ENCODE measurements at regions not wholly inside any gene's neighbourhood (a gene's known extent, or its start where the extent isn't known, plus 50 kb on each side); places are given as distances from the start of the nearest gene placed in this dataset.
"Not testable (repeated sequence)": the region's sequence is repeated elsewhere in the genome, so short reads cannot be mapped to it uniquely, and the experiment has no call there.

DNA sequence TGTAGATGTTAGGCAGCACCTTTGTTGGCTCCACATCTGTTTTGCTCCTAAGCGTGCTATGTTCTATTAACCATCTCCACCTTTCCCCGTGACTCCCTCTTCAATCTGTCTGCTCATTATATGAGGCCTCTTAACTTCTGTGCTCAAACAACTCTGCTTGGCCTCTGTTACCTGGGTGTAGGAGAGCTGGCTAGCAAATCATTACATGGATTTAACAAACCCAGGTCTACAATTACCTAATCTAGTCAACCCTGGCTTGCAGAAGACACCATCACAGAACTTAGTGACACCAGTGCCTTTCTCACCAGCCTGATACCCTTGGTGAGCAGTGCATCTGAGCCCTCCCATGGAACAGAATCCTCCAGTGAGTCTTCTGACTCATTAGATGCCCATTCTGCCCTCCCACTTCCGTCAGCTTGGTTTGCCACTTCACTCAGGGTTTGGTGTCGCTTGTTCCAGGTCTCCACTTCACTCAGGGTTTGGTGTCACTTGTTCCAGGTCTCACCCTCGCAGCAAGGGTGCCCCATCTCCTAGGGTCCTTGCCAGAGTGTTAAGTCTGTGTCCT lies 92.0 kb upstream of the KIF26B start:
- no peak for DNase-seq (ENCODE audit: low read depth in 2 of 2, low spot score in 1 of 2)

DNA sequence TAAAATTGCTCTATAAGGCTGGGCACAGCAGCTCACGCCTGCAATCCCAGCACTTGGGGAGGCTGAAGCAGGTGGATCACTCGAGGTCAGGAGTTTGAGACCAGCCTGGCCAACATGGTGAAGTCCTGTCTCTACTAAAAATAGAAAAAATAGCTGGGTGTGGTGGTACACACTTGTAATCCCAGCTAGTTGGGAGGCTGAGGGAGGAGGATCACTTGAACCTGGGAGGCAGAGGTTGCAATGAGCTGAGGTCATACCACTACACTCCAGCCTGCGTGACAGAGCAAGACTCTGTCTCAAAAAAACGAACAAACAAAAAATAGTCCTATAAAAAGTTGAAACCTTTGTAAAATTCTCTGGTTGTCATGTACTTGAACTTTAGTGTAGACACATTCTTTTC lies 93.0 kb upstream of the KIF26B start:
- DNase-seq (ENCODE audit: low read depth in 2 of 2, low spot score in 1 of 2): not testable (repeated sequence)

DNA sequence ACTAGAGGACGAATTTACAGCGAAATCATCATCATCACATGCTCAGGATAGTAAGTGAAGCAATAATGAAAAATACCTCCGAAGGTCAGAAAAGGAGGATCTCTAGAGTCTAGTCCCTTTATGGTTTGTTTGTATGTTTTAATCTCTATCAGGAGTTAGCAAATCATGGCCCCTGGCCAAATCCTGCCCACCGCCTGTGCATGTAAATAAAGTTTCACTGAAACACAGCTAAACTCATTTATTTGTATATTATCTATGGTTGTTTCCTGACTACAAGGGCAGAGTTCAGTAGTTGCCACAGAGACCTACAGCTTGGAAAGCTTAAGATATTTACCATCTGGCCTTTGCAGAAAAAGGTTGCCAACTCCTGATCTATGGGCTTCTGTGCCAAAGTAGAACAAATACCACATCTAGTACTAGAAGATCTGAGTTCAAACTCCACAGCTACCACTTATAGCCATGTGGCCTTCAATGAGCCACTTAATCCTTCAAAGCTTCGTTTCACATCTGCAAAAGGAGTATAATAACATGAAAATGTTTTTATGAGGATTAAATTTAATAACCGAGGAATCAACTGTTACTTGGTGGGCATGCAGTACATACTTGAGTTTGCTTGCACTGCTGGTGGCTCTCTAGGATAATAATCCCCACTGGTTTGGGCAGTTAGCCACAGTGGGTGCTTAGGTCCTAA lies 94.0 kb upstream of the KIF26B start:
- no peak for DNase-seq (ENCODE audit: low read depth in 2 of 2, low spot score in 1 of 2)

DNA sequence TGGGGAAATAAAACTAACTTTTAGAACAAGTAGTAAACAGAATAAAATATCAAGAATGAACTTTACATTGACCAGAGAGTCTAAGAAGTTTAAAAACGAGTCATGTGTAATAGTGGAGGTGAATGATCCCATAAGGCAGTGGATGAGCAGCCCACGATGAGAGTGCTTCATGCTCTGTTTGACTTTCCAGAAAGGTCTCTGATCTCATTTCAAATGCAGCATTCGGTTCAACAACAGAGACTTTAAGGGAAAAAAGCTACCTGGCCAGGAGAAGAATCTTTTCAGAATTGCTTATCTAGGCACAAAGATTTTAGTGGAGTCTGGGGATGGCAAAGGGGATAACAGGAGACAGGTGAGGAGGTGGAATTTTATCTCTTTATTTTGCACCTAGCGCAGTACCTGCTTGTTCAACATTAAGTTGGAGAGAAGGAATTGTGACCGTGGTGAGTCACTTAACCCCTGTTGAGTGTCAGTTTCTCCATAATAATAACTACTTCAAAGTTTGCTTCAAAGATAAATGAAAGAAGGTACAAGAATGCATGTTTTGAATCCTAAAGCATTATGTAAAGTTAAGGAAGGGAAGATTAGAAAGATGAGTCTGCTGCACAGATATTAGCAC lies 94.9 kb upstream of the KIF26B start:
- DNase-seq (ENCODE audit: low read depth in 2 of 2, low spot score in 1 of 2): no peak

DNA sequence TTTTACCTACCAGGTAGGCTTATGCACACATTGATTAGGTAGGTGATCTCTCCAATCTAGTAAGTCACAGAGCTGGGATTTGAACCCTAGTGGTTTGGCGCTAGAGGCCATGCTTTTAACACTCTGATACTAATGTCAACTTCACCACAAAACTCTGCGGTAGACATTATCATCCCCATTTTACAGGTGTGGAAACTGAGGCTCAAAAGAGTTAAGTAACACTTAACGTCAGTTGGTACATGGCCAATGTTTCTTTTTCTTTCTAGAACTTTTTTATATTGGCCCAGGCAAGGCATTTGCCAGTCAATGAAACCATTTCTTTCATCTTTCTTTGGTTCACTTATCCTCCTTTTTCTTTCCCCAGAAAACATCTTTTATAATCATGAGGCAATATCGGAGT lies 95.9 kb upstream of the KIF26B start:
- no peak for DNase-seq (ENCODE audit: low read depth in 2 of 2, low spot score in 1 of 2)

DNA sequence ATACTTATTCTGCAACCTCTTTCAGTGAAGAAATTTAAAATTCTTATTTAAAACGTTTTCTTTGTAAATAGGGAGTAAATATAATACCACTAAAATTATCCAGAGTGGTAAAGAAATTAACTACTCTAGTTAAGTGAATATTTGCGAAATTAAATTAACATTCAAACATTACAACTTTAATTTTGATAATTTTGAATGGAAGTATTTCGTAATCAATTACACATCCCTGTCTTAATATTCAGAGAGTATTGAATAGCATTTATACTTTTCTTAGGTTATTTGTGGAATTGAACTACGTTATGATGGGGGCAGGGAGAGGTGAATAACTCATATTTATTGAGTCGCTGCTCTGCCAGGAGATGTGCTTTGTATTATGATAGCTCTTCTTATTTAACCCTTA lies 96.3 kb upstream of the KIF26B start:
- no peak for DNase-seq (ENCODE audit: low read depth in 2 of 2, low spot score in 1 of 2)

DNA sequence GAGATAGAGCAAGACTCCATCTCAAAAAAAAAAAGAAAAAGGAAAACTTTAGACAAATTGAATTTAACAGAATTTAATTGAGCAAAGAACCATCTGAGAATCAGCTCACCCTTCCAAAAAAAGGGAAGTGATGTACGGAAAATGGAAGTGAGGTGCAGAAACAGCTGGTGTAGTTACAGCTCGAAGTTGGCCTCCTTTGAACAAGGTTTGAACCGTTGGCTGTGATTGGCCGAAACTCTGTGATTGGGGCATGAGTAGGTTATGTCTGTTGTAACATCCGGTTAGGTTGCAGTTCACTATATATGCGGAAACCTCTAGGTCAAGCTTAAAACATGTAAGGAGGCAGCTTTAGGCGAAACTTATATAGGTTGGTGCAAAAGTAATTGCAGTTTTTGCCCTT lies 97.9 kb upstream of the KIF26B start:
- DNase-seq (ENCODE audit: low read depth in 2 of 2, low spot score in 1 of 2): no peak

DNA sequence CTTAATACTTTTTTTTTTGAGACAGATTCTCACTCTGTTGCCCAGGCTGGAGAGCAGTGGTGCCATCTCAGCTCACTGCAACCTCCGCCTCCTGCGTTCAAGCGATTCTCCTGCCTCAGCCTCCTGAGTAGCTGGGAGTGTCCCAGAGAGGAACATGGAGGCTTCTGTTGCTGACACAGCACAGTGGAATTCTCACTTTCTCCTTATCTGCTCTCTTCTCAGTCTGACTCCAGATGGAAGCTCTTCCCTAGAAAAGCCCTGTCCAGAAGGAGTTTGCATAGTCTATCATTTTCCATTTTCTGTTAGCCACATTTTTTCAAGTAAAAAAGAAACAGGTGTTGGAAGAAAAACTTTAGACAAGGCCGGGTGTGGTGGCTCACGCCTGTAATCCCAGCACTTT lies 98.5 kb upstream of the KIF26B start:
- DNase-seq (ENCODE audit: low read depth in 2 of 2, low spot score in 1 of 2): not testable (repeated sequence)

DNA sequence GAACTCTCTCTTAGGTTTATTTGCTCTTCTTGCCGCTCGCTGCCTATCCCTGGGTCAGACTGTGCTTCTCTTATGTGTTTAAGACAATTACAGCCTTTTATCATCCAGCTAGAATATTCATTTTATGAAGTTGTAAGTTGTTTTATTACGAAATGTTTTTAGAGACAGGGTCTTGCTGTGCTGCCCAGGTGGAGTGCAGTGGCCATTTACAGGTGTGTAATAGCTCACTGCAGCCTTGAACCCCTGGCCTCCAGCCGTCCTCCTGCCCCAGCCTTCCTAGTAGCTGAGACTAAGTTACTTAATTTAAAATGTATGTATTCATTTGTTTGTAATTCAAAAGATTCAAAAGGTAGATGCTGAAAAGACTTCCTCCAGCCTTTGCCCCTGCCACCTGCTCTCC lies 99.0 kb upstream of the KIF26B start:
- no peak for DNase-seq (ENCODE audit: low read depth in 2 of 2, low spot score in 1 of 2)

DNA sequence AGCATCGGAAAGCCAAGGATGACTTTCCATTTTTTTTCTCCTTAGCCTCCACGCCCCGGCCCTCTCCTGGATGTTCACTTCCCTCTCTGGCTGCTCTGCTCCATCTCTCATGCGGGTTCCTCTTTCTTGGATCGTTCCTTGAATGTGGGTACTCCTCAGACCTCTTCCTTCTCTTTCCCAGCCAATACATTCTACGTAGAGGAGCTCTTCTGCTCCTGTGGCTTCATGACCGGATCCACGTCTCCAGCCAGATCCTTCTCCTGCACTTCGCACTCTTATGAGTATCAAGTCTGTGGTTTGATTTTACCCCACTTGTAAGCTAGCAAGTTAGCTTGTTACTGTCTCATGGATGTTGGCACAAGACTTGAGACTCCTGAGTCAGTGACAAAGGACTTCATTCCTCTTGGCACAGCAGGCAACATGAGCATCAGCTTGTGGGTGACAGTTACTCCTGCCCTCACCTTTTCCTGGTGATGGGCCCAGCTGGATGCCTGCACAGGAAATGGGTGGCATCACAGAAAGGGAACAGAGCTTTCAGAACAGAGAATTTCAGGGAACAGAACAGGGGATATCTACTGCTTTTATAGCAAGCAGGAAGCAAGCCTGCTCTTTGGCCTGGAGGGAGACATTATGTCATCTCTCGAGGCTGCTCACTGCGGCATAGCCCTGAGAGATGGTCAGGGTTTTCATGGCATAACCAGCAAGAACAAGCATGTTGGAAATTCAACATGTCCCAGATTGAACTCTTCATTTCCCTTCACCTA lies 100.1 kb upstream of the KIF26B start:
- no peak for DNase-seq (ENCODE audit: low read depth in 2 of 2, low spot score in 1 of 2)

DNA sequence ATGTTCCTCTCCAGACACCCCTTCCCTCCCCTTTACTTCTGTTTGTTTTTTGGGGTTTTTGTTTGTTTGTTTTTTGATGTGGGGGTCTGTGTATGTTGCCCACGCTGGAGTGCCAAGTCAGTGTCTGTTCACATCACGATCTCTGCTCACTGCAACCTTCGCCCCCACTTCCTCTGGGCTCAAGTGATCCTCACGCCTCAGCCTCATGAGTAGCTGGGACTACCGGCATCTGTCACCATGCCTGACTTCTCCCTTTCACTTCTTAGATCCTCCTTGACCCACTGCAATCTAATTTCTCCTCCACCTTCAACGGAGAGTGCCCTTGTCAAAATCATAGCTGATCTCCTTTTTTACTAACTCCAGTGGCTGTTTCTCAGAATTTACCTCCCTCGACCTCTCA lies 100.7 kb upstream of the KIF26B start:
- DNase-seq (ENCODE audit: low read depth in 2 of 2, low spot score in 1 of 2): no peak

DNA sequence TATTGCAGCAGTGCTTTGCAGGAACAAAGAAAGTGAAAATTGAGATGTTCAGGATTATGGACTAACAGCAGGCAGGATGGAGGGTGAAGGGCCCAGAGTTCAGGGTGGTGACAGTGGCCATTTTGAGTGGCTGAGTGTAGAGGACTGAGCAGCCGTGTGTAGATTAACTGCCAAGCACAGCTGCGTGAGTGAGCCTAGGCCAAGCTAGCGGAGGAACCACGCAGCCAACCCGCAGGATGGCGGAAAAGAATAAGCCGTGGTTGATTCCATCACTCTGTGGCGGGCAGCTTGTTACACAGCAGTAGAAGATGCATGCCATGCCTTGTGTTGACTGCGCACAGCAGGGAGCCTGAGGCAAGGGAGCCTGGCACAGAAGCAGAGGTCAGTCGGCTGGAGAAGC lies 102.5 kb upstream of the KIF26B start:
- DNase-seq (ENCODE audit: low read depth in 2 of 2, low spot score in 1 of 2): no peak

DNA sequence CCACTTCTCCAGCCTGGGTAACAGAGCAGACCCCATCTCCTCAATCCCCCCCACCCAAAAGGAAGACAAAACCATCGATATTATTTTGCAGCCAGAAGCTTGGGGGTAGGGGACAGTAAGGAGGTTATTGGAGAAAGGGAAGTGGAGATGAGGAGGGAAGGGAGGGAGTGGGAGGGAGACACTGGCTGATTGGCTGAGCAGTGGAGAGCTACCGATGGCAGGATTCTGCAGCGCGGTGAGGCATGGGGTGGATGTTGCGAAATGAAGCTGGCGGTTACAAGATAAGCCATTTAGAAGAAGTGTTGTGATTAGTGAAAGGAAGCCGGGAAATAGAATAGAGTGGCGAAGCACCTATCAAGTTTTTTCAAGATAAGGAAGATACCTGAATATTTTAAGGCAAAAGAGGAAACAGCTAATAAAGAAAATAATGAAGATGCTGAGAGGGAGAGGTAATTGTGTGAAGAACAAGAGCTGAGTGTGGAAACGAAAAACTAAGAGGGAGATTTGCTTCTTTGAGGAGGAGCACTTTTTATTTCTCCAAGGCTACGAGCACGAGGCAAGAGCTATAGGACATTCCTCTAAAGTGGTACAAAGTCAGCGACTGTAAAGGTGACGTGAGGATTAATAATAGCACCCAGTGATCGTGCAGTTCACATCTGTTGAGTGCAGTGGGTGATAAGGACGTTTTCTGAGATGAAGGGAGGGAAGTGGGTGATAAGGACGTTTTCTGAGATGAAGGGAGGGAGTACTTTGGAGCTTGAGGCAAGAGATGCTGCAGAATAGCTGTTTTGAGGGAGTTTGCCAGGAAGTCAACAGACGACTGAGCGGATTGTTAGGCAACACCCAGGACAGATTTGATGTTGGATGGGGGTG lies 103.2 kb upstream of the KIF26B start:
- no peak for DNase-seq (ENCODE audit: low read depth in 2 of 2, low spot score in 1 of 2)

DNA sequence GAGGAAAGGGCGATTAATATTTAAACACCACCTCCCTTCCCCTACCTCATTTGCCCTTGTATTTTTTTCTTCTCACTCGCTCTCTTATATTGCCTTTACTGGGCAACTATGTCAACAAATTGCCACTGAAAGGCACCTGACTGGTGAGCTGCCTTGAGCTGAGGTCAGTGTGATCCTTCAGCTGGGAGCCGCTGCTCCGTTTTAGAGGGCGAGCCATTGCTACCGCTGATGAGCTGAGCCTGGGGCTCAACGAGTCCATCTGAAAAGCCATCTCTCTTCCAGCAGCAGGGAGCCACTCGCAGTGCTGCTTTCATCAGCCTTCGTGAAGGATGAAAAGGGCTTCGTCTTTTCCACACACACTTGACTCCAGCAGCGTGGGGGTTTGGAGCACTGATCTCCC lies 108.0 kb upstream of the KIF26B start:
- no peak for DNase-seq (ENCODE audit: low read depth in 2 of 2, low spot score in 1 of 2)

DNA sequence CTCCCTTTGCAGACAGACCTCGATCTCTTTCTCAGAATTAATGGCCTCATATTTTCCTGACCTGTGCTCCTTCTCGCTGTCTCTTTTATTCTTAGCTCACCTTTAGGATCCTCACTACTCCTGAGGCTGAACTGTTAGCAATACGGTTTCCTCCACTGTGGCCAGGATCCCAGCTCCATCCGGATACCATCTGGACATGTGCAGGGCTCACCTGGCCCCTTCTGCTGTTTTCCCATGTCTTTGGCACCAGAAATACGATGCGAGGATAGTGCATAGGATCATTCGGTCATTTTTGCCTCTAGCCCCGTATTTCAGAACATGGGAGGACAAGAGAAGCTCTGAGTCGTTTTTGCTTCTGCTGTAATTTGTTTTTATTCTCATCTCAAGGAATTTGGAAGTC lies 108.5 kb upstream of the KIF26B start:
- DNase-seq (ENCODE audit: low read depth in 2 of 2, low spot score in 1 of 2): no peak

DNA sequence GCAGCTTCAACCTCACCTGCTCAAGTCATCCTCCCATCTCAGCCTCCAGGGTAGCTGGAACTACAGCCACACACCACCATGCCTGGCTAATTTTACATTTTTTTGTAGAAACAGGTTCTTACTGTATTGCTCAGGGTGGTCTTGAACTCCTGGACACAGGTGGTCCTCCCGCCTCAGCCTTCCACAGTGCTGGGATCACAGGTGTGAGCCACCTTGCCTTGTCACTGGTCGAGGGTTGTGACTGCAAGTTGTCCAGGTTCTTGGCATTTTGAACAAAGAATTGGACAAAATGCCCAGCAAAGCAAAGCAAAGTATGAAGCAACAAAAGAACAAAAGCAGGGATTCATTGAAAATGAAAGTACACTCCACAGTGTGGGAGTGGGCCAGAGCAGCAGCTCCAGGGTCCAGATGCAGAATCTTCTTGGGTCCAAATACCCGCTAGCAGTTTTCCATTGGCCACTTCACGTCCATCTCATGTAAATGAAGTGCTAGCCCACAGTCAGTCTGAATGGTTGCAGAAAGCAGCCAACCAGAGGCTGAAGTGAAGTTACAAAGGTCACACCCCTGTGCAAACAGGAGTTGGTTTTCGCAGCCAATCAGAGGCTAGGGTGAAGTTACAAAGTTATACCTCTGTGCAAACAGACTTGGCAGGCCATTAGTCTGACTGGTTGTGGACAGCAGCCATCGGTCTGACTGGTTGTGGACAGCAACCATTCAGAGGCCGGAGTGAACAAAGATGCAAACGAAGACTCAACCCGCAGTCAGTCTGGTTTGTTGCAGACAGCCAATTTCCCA lies 109.5 kb upstream of the KIF26B start:
- DNase-seq (ENCODE audit: low read depth in 2 of 2, low spot score in 1 of 2): no peak

DNA sequence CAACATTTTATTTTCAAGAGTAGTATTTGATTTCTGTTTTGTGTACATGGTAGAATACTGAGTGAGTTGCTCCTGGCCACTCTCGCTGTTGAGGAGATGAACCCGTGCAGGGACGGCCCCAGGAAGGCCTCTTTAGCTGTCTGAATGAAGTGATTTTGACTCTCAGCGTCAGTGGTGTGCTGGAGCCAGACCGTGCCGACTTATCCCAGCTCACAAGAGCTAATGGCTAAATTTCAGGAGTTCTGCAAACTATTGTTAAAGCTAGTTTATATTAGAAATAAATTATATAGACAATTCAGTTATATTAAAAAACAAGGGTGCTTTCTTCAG lies 111.2 kb upstream of the KIF26B start:
- no peak for DNase-seq (ENCODE audit: low read depth in 2 of 2, low spot score in 1 of 2)

DNA sequence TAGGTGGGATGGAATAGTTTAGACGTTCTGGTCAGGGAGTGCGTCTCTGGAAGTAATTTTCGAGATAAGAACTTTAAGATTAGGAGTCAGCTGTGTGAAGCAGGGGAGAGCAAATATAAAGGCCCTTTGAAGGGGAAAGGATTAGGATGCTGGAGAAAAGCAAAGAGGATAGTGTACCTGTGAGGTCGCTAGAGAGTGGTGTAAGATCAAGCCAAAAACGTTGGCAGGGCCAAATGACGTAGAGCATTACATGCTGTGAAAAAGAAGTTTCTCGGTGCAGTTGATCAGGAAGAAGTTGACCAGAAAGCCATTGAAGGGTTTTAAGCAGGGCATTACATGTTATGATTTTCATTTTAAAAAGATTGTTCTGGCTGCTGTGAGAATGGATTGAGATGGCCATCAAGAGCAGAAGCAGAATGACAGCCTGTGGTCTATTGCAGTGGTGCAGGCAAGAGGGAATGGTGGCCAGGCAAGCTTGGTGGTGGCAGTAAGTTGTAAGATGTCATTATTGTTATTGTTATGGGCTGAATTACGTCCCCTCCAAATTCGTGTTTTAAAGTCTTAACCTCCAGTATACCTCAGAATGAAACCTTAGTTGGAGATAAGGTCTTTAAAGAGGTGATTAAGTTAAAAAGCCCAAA lies 113.6 kb upstream of the KIF26B start:
- DNase-seq (ENCODE audit: low read depth in 2 of 2, low spot score in 1 of 2): no peak

DNA sequence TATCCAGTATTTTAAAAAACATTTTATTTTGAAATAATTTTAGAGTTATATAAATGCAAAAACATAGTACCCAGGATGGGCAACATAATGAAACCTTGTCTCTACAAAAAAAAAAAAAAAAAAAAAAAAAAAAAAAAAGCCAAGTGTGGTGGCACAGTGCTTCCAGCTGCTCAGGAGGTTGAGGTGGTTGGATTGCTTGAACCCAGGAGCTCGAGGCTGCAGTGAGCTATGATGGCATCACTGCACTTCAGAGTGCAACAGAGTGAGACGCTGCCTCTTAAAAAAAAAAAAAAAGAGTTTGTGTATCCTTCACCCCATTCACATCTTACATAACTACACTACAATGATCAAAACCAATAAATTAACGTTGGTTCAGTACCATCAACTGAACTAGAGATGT lies 115.6 kb upstream of the KIF26B start:
- no peak for DNase-seq (ENCODE audit: low read depth in 2 of 2, low spot score in 1 of 2)

DNA sequence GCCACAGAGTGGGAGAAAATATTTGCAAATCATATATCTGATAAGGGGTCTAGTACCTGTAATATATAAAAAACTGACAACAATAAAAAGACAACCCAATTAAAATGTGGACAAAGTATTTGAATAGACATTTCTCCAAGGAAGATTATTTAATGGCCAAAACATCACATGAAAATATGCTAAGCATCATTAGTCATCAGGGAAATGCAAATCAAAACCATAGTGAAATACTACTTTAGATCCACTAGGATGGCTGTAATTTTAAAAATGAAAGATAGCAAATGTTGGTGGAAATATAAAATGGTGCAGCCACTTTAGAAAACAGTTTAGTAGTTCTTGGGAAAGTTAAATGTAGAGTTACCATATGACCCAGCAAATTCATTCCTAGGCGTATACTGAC lies 118.7 kb upstream of the KIF26B start:
- DNase-seq (ENCODE audit: low read depth in 2 of 2, low spot score in 1 of 2): no peak

Measured in stimulated activated CD8-positive, alpha-beta memory T cell treated with anti-CD3 and anti-CD28 coated beads, Interleukin-4, amount 100 ng/mL, for 4 hours (primary cell).